CD8-positive, alpha-beta memory T cell (primary cell): ENCODE measurements at regions not wholly inside any gene's neighbourhood (a gene's known extent, or its start where the extent isn't known, plus 50 kb on each side); places are given as distances from the start of the nearest gene placed in this dataset.

Source experiments
- CTCF ChIA-PET: fragments of 350-600 bp; sonication (Branson Sonifier 250); formaldehyde crosslinking; loops from one replicate; lab custom pipeline; 2021; ENCODE audit warnings: antibody characterized with exemption; lab: Charles Lee
- POLR2A ChIA-PET: fragments of 350-600 bp; sonication (Branson Sonifier 250); formaldehyde crosslinking; loops from one replicate; lab custom pipeline; 2021; ENCODE audit warnings: antibody characterized with exemption; lab: Charles Lee
- DNase-seq, 5 donors: peaks; one replicate each; pipeline versions ENCODE4 v3.0.0 to v3.0.0-alpha.2; 2020 to 2022; ENCODE audit warnings: mixed read lengths in 1 of 5
- H3K27ac ChIP-seq: one replicate; pipeline ENCODE4 v1.7.0; 2013; ENCODE audit warnings: low read depth, mild to moderate bottlenecking, low read length, moderate library complexity
- H3K27me3 ChIP-seq: 2 replicates; pipeline ENCODE4 v1.7.0; 2013; ENCODE audit warnings: low read length, mild to moderate bottlenecking; ENCODE audit not compliant: insufficient read depth, poor library complexity, severe bottlenecking
- H3K36me3 ChIP-seq: 2 replicates; pipeline ENCODE4 v1.7.0; 2013; ENCODE audit warnings: mild to moderate bottlenecking, low read length, moderate library complexity; ENCODE audit not compliant: insufficient read depth
- H3K4me1 ChIP-seq: 2 replicates; pipeline ENCODE4 v1.7.0; 2013; ENCODE audit warnings: mild to moderate bottlenecking, low read length, moderate library complexity; ENCODE audit not compliant: insufficient read depth
- H3K4me3 ChIP-seq: 2 replicates; pipeline ENCODE4 v1.7.0; 2013; ENCODE audit warnings: mild to moderate bottlenecking, low read length
- H3K9me3 ChIP-seq: 2 replicates; pipeline ENCODE4 v1.7.0; 2013; ENCODE audit warnings: mild to moderate bottlenecking, low read length
- H3K27ac Mint-ChIP-seq, 8 donors: one replicate each; pipeline ENCODE4 v1.8.0; 2020 to 2021; ENCODE audit warnings: mixed read lengths in 8 of 8, mild to moderate bottlenecking in 6 of 8, inconsistent platforms in 3 of 8, moderate library complexity in 3 of 8
- H3K27me3 Mint-ChIP-seq, 2 donors: one replicate each; pipeline ENCODE4 v1.8.0; 2020 to 2021; ENCODE audit warnings: mixed read lengths in 2 of 2, mild to moderate bottlenecking in 1 of 2, moderate library complexity in 1 of 2
- H3K36me3 Mint-ChIP-seq, 3 donors: one replicate each; pipeline ENCODE4 v1.8.0; 2020 to 2021; ENCODE audit warnings: mixed read lengths in 3 of 3, inconsistent platforms in 1 of 3, mild to moderate bottlenecking in 1 of 3
- H3K4me1 Mint-ChIP-seq, 3 donors: one replicate each; pipeline ENCODE4 v1.8.0; 2020 to 2021; ENCODE audit warnings: mixed read lengths in 3 of 3, inconsistent platforms in 1 of 3, mild to moderate bottlenecking in 1 of 3
- H3K4me3 Mint-ChIP-seq, 7 donors: one replicate each; pipeline ENCODE4 v1.8.0; 2020 to 2021; ENCODE audit warnings: mixed read lengths in 7 of 7, mild to moderate bottlenecking in 6 of 7, moderate library complexity in 4 of 7, inconsistent platforms in 2 of 7
- H3K9me3 Mint-ChIP-seq, 5 donors: one replicate each; pipeline ENCODE4 v1.8.0; 2020 to 2022; ENCODE audit warnings: mixed read lengths in 5 of 5, mild to moderate bottlenecking in 3 of 5, moderate library complexity in 2 of 5, inconsistent platforms in 1 of 5

DNA sequence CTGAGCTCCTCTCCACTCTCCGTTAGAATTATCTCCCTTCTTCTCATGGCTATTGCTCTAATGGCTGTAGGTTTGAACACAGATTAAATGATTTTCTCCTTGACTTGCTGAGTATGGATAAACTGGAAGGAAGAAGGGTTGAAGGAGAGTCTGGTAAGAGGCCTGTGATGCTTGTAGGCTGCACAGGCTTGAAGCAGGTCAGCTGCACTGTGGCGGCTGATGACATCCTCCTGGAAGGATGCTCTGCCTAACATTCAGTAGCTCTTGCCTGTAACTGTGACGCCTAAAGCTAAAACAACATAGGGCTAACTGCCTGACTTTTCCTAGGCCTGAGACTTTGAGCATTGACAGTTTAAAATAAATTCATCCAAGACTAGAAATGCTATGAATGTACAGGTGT is 166.3 kb downstream of the MREG start:
- H3K27ac Mint-ChIP-seq: no peak overlapping the region

DNA sequence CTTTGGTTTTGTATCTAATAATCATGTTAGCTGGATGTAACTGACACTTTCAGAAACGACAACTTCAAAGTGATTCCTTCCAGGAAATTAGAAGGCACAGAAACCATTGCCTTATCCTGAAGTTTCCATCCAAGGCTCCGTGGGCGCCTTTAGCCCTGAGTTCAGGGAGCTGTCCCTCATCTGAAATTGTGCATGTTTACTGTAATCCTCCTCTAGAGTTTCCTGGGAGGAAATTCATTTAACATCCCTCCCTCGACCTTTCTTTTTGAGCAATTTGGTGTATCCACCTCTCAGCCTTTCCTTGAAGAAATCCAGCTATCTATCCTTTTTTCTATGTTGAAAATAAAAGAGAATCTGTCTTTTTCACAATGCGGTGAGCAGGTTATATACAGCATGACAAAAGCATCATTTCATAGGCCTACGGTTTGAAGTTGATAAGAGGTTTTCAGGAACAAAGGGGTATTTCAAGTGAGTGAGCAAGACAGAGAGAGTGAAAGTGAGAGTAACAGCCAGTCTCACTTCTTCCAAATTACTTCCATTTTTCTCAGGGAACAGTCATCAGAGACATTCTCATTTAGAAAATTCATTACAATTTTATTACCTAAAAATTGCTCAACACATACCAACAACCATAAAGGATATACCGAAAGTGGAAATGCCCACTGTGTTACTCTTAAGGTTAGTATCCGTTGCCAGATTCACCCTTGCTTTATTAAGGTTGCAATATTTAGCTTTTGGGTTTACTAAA is 167.3 kb downstream of the MREG start:
- no peak overlapping the region for H3K27ac Mint-ChIP-seq
- no peaks in the 10 kb centered on the region for H3K4me1 Mint-ChIP-seq
- H3K4me3 ChIP-seq: no peak overlapping the region

More for the DNA sequence above, 166.3 kb downstream of the MREG start:
- H3K36me3 ChIP-seq: no peaks in the 10 kb centered on the region
- H3K4me1 Mint-ChIP-seq: no peaks in the 10 kb centered on the region
- H3K4me3 ChIP-seq: no peak overlapping the region
- H3K4me3 Mint-ChIP-seq: no peak overlapping the region
- no peaks in the 10 kb centered on the region for H3K9me3 ChIP-seq
- H3K4me1 ChIP-seq: no peaks in the 10 kb centered on the region
- H3K27me3 Mint-ChIP-seq: peaks cover 3 to 6% of the 10 kb centered on the region in 2 donors
- H3K36me3 Mint-ChIP-seq: no peaks in the 10 kb centered on the region
- ChIA-PET POLR2A (no interaction called here), CTCF (no interaction called here)
- no peaks in the 10 kb centered on the region for H3K27me3 ChIP-seq
- no peak for DNase-seq
- no peak overlapping the region for H3K27ac ChIP-seq
- H3K9me3 Mint-ChIP-seq: no peaks in the 10 kb centered on the region

DNA sequence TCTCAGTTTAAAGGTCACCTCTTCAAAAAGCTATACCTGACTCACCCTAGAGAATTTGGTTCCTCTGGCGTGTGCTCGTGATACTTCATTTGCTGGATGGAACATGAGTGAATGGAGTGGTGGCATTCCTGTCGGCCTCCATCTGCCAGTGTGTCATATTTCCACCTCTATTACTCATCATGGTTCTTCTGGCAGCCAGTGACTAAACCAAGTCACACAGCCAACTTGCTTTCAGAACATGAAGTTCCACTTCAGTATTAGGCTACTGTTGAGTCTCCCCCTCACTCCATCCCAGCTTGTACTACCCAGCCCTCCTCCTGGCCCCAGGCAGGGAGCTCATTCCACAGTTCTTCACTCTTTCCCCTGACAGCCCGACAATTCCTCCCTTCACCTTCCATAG is 169.8 kb downstream of the MREG start:
- Histone ChIP-seq H3K27me3 (no peaks in the 10 kb centered on the region), H3K27ac (no peak overlapping the region), H3K36me3 (no peaks in the 10 kb centered on the region), H3K4me1 (no peaks in the 10 kb centered on the region), H3K9me3 (no peaks in the 10 kb centered on the region), H3K4me3 (no peak overlapping the region)
- CTCF ChIA-PET: no interaction called here
- no peak for DNase-seq
- Mint-ChIP-seq H3K27ac (no peak overlapping the region), H3K9me3 (no peaks in the 10 kb centered on the region), H3K4me3 (no peak overlapping the region), H3K27me3 (peaks cover 1 to 14% of the 10 kb centered on the region in 2 donors), H3K36me3 (no peaks in the 10 kb centered on the region), H3K4me1 (no peaks in the 10 kb centered on the region)
- POLR2A ChIA-PET: no interaction called here

More for the DNA sequence above, 167.3 kb downstream of the MREG start:
- CTCF ChIA-PET: no interaction called here
- no peaks in the 10 kb centered on the region for H3K36me3 ChIP-seq
- POLR2A ChIA-PET: no interaction called here
- no peaks in the 10 kb centered on the region for H3K27me3 ChIP-seq
- DNase-seq: no peak
- no peaks in the 10 kb centered on the region for H3K4me1 ChIP-seq
- H3K9me3 Mint-ChIP-seq: no peaks in the 10 kb centered on the region
- no peaks in the 10 kb centered on the region for H3K36me3 Mint-ChIP-seq
- H3K4me3 Mint-ChIP-seq: no peak overlapping the region
- no peak overlapping the region for H3K27ac ChIP-seq
- no peaks in the 10 kb centered on the region for H3K9me3 ChIP-seq
- peaks cover 3 to 6% of the 10 kb centered on the region in 2 donors for H3K27me3 Mint-ChIP-seq

DNA sequence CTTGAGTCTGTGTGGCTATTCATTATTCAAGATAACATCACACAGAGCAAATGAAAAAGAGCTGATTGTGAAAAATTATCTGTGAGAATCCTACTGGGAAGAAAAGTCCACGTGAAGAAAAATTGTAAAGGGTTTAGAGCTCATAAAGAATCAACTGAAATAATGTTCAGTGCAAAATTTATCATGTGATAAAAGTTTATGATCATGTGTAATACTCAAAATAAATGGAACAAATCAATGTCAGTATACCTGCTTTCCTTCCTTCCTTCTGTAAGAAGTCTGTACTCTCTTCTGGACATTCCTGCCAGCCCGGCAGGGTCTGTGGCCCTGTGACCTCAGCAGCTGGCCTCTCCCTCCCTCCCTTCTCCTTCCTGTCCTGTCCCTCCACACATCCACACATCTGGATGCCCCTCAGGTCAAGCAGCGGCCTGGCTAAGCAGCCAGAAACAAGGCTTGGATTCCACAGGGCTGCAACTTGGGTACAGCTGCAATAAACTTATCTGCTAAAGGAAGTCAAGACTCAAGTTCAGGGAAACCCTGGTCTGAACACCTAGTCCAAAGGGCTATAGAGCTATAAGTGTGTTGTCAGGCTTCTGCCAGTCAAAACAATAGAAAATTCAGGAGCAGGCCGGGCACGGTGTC is 172.1 kb downstream of the MREG start:
- no peak overlapping the region for H3K27ac ChIP-seq
- POLR2A ChIA-PET: no interaction called here
- H3K4me3 Mint-ChIP-seq: no peak overlapping the region

DNA sequence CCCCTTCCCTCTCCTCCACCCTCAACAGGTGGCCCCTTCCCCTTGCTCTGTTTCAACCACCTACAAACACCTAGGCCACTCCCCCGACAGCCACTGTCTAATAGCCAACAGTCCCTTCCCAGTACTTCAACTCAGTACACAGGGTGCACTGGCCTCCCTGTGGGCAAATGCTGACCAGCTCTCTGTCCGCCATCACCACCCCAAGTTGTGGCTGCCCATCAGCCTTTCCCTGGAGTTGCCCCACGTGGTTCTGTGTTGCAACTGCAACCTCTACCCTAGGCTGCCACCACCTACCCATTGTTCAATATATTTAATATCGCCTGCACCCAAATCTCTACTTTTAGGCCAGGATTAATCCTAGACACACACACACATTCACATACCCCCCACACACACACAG is 173.5 kb downstream of the MREG start:
- ChIA-PET CTCF (interaction anchor here (0.8 to 1.4 kb wide), 2 partner anchors 11 to 28 kb away, joined by 3 to 4 read pairs; no protein-coding TSS in a partner anchor), POLR2A (no interaction called here)
- H3K36me3 ChIP-seq: no peaks in the 10 kb centered on the region
- no peak for DNase-seq
- Mint-ChIP-seq H3K27me3 (peaks cover 0 to 20% of the 10 kb centered on the region in 2 donors), H3K4me1 (no peaks in the 10 kb centered on the region), H3K27ac (no peak overlapping the region), H3K4me3 (no peak overlapping the region), H3K36me3 (no peaks in the 10 kb centered on the region), H3K9me3 (no peaks in the 10 kb centered on the region)
- H3K4me1 ChIP-seq: no peaks in the 10 kb centered on the region
- H3K9me3 ChIP-seq: no peaks in the 10 kb centered on the region
- no peak overlapping the region for H3K27ac ChIP-seq
- H3K27me3 ChIP-seq: no peaks in the 10 kb centered on the region
- no peak overlapping the region for H3K4me3 ChIP-seq

More for the DNA sequence above, 172.1 kb downstream of the MREG start:
- no peak for DNase-seq
- Mint-ChIP-seq H3K27ac (no peak overlapping the region), H3K36me3 (no peaks in the 10 kb centered on the region), H3K27me3 (peaks cover 0 to 14% of the 10 kb centered on the region in 2 donors), H3K4me1 (no peaks in the 10 kb centered on the region), H3K9me3 (no peaks in the 10 kb centered on the region)
- no peaks in the 10 kb centered on the region for H3K4me1 ChIP-seq
- H3K9me3 ChIP-seq: no peaks in the 10 kb centered on the region
- CTCF ChIA-PET: no interaction called here
- no peaks in the 10 kb centered on the region for H3K27me3 ChIP-seq
- no peak overlapping the region for H3K4me3 ChIP-seq
- no peaks in the 10 kb centered on the region for H3K36me3 ChIP-seq

DNA sequence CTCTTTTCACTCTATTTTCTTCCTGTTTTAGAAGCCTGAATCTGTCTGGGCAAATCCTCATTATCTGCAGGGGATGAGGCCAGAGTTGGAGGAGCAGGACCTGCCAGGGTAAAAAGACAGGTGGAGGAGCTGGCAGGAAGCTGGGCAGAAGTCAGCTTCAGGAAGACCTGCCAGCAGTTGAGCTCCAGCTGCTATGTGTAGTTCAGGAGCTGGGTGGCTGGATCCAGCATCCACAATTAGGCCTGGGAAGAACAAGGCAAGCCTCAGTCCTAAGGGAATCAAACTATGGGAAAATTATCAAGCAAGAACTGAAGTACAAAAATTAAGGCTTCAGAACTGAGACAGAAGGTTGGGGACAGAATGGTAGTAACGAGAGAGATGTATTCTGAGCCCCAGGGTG is 174.0 kb downstream of the MREG start:
- CTCF ChIA-PET: interaction anchor here (0.8 to 1.4 kb wide), 2 partner anchors 11 to 27 kb away, joined by 3 to 4 read pairs; no protein-coding TSS in a partner anchor
- POLR2A ChIA-PET: no interaction called here
- H3K27ac ChIP-seq: no peak overlapping the region

DNA sequence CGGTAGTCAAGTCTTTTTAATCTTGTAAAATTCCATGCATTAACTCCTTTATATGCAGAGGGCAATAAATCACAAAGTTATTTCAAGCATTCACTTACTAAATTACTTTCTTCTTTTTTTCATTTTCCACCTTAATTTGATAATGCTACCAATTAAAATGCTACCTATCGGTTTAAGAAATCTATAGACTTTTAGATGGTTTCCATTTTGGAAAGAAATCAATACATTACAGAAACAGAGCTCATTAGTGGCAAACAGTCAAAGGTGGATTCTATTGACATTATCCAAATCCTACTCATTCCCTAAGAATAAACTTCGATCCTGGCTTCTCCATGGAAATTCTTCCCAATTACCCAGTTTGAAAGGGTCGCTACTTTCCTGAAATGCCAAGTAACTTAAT is 176.5 kb downstream of the MREG start:
- H3K4me3 ChIP-seq: no peak overlapping the region
- H3K27me3 Mint-ChIP-seq: peaks cover 0 to 20% of the 10 kb centered on the region in 2 donors
- H3K9me3 ChIP-seq: no peaks in the 10 kb centered on the region
- POLR2A ChIA-PET: no interaction called here
- no peak overlapping the region for H3K27ac ChIP-seq
- no peaks in the 10 kb centered on the region for H3K4me1 ChIP-seq
- H3K4me3 Mint-ChIP-seq: no peak overlapping the region
- H3K27ac Mint-ChIP-seq: no peak overlapping the region
- no peaks in the 10 kb centered on the region for H3K4me1 Mint-ChIP-seq
- H3K9me3 Mint-ChIP-seq: no peaks in the 10 kb centered on the region
- H3K27me3 ChIP-seq: no peaks in the 10 kb centered on the region
- CTCF ChIA-PET: no interaction called here
- no peaks in the 10 kb centered on the region for H3K36me3 ChIP-seq
- H3K36me3 Mint-ChIP-seq: no peaks in the 10 kb centered on the region
- no peak for DNase-seq

More for the DNA sequence above, 174.0 kb downstream of the MREG start:
- Histone ChIP-seq H3K4me1 (no peaks in the 10 kb centered on the region), H3K36me3 (no peaks in the 10 kb centered on the region), H3K27me3 (no peaks in the 10 kb centered on the region), H3K9me3 (no peaks in the 10 kb centered on the region), H3K4me3 (no peak overlapping the region)
- no peak overlapping the region for H3K27ac Mint-ChIP-seq
- no peak overlapping the region for H3K4me3 Mint-ChIP-seq
- H3K27me3 Mint-ChIP-seq: peaks cover 0 to 20% of the 10 kb centered on the region in 2 donors
- DNase-seq: no peak
- H3K4me1 Mint-ChIP-seq: no peaks in the 10 kb centered on the region
- no peaks in the 10 kb centered on the region for H3K9me3 Mint-ChIP-seq
- H3K36me3 Mint-ChIP-seq: no peaks in the 10 kb centered on the region

DNA sequence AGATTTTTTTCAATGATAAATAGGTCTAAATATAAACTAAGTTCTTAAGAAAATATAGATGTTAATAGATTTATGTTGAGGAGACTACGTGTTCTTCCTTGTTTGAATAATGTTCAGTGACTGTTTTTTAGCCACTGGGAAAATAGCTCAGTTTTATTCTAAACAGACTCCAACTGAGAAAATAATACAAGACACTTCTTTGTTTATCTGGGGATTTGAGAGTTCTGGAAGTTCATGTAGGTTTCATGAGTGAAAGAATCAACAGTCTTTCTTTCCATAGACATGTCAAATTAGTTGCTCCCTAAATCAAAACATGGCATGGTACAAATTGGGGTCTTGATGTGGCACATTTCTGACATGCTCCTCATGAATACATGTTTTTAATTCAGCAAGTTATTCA is 177.7 kb downstream of the MREG start:
- no peaks in the 10 kb centered on the region for H3K4me1 ChIP-seq

More for the DNA sequence above, 177.7 kb downstream of the MREG start:
- H3K4me1 Mint-ChIP-seq: no peaks in the 10 kb centered on the region
- POLR2A ChIA-PET: no interaction called here
- H3K36me3 ChIP-seq: no peaks in the 10 kb centered on the region
- no peak overlapping the region for H3K27ac ChIP-seq
- peaks cover 0 to 23% of the 10 kb centered on the region in 2 donors for H3K27me3 Mint-ChIP-seq
- H3K4me3 ChIP-seq: no peak overlapping the region
- H3K27ac Mint-ChIP-seq: no peak overlapping the region
- no peaks in the 10 kb centered on the region for H3K9me3 Mint-ChIP-seq
- H3K27me3 ChIP-seq: no peaks in the 10 kb centered on the region
- no peak for DNase-seq
- CTCF ChIA-PET: no interaction called here
- no peaks in the 10 kb centered on the region for H3K36me3 Mint-ChIP-seq
- no peaks in the 10 kb centered on the region for H3K9me3 ChIP-seq
- no peak overlapping the region for H3K4me3 Mint-ChIP-seq
